Parathyroid adenoma (tissue), 2 donors: ENCODE measurements at regions not wholly inside any gene's neighbourhood (a gene's known extent, or its start where the extent isn't known, plus 50 kb on each side); places are given as distances from the start of the nearest gene placed in this dataset.

Source experiments
- H2AFZ ChIP-seq: fragments of 300-600 bp; sonication (generic); one replicate; pipeline ENCODE4 v1.7.0; 2017; ENCODE audit warnings: antibody characterized with exemption, mild to moderate bottlenecking
- H3K27ac ChIP-seq: fragments of 300-600 bp; sonication (generic); one replicate; pipeline ENCODE4 v1.7.0; 2017
- H3K27me3 ChIP-seq: fragments of 300-600 bp; sonication (generic); one replicate; pipeline ENCODE4 v1.7.0; 2017; ENCODE audit warnings: low read length; ENCODE audit not compliant: control insufficient read depth, insufficient read depth
- H3K36me3 ChIP-seq: fragments of 300-600 bp; sonication (generic); one replicate; pipeline ENCODE4 v1.7.0; 2017; ENCODE audit warnings: low read length; ENCODE audit not compliant: control insufficient read depth, insufficient read depth
- H3K4me1 ChIP-seq: fragments of 300-600 bp; sonication (generic); one replicate; pipeline ENCODE4 v1.7.0; 2017; ENCODE audit warnings: control low read depth
- H3K4me2 ChIP-seq: fragments of 300-600 bp; sonication (generic); one replicate; pipeline ENCODE4 v1.7.0; 2017; ENCODE audit warnings: low read length
- H3K4me3 ChIP-seq: fragments of 300-600 bp; sonication (generic); one replicate; pipeline ENCODE4 v1.7.0; 2017; ENCODE audit warnings: low read depth, low read length
- H3K79me2 ChIP-seq: fragments of 300-600 bp; sonication (generic); one replicate; pipeline ENCODE4 v1.7.0; 2017; ENCODE audit warnings: control low read depth
- H3K9ac ChIP-seq: fragments of 300-600 bp; sonication (generic); one replicate; pipeline ENCODE4 v1.7.0; 2017; ENCODE audit warnings: mild to moderate bottlenecking
- H3K9me3 ChIP-seq: fragments of 300-600 bp; sonication (generic); one replicate; pipeline ENCODE4 v1.7.0; 2017; ENCODE audit warnings: low read length; ENCODE audit not compliant: control insufficient read depth
- TF ChIP-seq, protein P1 (sequence below): fragments of 300-600 bp; sonication (generic); IDR thresholded peaks from one replicate; pipeline ENCODE4 v1.7.0; 2017; ENCODE audit warnings: antibody characterized with exemption, mild to moderate bottlenecking
- donor health status: primary hyperparathyroidism.

DNA sequence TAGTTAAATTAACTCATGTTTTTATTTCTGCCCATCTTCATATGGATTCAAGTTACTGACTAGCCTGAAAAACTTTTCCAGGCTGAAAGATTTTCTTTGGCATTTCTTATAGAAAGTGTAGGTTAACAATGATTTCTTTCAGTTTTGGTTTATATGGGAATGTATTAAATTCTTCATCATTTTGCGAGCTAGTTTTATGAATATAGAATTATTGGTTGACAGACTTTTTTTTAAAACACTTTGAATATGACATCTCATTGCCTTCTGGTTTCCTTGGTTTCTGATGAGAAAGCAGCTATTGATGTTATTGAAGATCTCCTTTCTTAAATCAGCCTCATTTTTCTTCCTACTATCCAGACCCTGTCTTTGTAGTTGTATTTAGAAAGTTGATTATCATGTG is 211.0 kb upstream of the AKR1E2 start:
- no peaks in the 10 kb centered on the region for H3K4me1 ChIP-seq
- H3K4me2 ChIP-seq = no peak overlapping the region
- no peak overlapping the region for H3K27ac ChIP-seq
- no peak overlapping the region for H3K9ac ChIP-seq
- no peaks in the 10 kb centered on the region for H3K27me3 ChIP-seq
- no peak overlapping the region for H2AFZ ChIP-seq
- no peaks in the 10 kb centered on the region for H3K79me2 ChIP-seq
- H3K9me3 ChIP-seq = no peaks in the 10 kb centered on the region
- H3K4me3 ChIP-seq = no peak overlapping the region
- TF ChIP-seq, protein P1, sequence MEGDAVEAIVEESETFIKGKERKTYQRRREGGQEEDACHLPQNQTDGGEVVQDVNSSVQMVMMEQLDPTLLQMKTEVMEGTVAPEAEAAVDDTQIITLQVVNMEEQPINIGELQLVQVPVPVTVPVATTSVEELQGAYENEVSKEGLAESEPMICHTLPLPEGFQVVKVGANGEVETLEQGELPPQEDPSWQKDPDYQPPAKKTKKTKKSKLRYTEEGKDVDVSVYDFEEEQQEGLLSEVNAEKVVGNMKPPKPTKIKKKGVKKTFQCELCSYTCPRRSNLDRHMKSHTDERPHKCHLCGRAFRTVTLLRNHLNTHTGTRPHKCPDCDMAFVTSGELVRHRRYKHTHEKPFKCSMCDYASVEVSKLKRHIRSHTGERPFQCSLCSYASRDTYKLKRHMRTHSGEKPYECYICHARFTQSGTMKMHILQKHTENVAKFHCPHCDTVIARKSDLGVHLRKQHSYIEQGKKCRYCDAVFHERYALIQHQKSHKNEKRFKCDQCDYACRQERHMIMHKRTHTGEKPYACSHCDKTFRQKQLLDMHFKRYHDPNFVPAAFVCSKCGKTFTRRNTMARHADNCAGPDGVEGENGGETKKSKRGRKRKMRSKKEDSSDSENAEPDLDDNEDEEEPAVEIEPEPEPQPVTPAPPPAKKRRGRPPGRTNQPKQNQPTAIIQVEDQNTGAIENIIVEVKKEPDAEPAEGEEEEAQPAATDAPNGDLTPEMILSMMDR = no peak
- H3K36me3 ChIP-seq = no peaks in the 10 kb centered on the region

DNA sequence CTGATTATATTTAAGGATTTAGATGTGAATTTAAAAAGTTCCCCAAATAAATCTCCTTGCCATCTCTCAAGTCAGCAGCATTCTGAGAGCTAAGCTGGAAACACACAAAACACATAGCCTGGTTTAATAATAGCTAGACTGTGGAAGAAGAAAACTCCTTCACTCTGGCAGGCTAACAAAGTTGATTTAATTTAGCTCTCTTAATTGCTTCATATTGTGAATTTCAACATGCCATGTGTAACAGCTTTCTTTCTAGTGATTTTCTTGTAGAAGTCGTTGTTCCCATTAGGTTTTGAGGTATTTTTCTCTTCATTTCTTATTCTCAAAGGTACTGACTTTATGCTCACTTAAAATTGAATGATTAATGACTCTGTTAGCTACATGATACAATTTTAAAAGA is 216.8 kb upstream of the AKR1E2 start:
- Histone ChIP-seq H3K27ac (no peak overlapping the region), H3K9me3 (no peaks in the 10 kb centered on the region), H3K27me3 (no peaks in the 10 kb centered on the region), H3K79me2 (no peaks in the 10 kb centered on the region), H3K4me1 (no peaks in the 10 kb centered on the region), H3K9ac (no peak overlapping the region), H3K36me3 (no peaks in the 10 kb centered on the region), H2AFZ (no peak overlapping the region), H3K4me3 (no peak overlapping the region), H3K4me2 (no peak overlapping the region)
- TF ChIP-seq, protein P1 = no peak

GRCh38 chr10:4607681-4608080 is 218.3 kb upstream of the AKR1E2 start:
- H3K4me2 ChIP-seq = no peak overlapping the region
- H3K36me3 ChIP-seq = no peaks in the 10 kb centered on the region
- H3K4me1 ChIP-seq = no peaks in the 10 kb centered on the region
- H3K27ac ChIP-seq = no peak overlapping the region
- H3K79me2 ChIP-seq = no peaks in the 10 kb centered on the region
- no peak overlapping the region for H2AFZ ChIP-seq
- TF ChIP-seq, protein P1 = no peak
- no peak overlapping the region for H3K4me3 ChIP-seq
- no peaks in the 10 kb centered on the region for H3K9me3 ChIP-seq
- H3K9ac ChIP-seq = no peak overlapping the region
- no peaks in the 10 kb centered on the region for H3K27me3 ChIP-seq

DNA sequence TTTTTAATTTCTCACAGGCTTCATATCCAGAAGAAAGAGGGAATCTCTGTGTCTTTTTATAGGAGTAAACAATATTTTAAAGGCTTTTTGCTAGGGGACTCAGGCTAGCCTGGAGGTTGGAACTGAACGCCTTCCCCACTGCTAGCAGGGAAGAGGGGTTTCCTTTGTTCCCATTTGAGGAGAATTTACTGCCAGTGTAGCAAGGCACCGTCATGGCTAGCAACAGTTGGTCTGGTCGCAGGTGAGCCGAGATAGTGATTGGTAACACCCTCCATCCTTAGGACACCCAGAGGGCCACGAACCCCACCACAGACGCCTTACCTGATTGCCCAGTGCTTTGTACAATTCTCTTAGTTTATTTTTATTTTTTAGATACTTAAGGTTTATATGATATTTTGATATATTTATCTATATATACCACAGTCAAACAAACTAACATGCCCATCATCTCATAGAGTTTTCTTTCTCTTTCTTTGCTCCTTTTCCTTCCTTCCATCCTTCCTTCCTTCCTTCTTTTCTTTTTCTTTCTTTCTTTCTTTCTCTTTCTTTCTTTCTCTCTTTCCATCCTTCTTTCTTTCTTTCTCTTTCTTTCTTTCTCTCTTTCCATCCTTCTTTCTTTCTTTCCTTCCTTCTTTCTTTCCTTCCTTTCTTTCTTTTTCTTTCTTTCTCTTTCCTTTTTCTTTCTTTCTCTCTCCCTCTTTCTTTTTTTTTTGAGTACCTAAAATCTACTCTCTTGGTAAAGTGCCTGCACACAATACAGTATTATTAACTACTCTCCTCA is 219.0 kb upstream of the AKR1E2 start:
- H3K27ac ChIP-seq = no peak overlapping the region
- TF ChIP-seq, protein P1 = no peak
- H3K9ac ChIP-seq = no peak overlapping the region
- H2AFZ ChIP-seq = no peak overlapping the region
- no peaks in the 10 kb centered on the region for H3K79me2 ChIP-seq
- no peak overlapping the region for H3K4me3 ChIP-seq
- no peaks in the 10 kb centered on the region for H3K36me3 ChIP-seq
- no peaks in the 10 kb centered on the region for H3K27me3 ChIP-seq
- no peak overlapping the region for H3K4me2 ChIP-seq
- no peaks in the 10 kb centered on the region for H3K4me1 ChIP-seq
- H3K9me3 ChIP-seq = no peaks in the 10 kb centered on the region
